ENCODE measurements at regions not wholly inside any gene's neighbourhood (a gene's known extent, or its start where the extent isn't known, plus 50 kb on each side); places are given as distances from the start of the nearest gene placed in this dataset.

DNA sequence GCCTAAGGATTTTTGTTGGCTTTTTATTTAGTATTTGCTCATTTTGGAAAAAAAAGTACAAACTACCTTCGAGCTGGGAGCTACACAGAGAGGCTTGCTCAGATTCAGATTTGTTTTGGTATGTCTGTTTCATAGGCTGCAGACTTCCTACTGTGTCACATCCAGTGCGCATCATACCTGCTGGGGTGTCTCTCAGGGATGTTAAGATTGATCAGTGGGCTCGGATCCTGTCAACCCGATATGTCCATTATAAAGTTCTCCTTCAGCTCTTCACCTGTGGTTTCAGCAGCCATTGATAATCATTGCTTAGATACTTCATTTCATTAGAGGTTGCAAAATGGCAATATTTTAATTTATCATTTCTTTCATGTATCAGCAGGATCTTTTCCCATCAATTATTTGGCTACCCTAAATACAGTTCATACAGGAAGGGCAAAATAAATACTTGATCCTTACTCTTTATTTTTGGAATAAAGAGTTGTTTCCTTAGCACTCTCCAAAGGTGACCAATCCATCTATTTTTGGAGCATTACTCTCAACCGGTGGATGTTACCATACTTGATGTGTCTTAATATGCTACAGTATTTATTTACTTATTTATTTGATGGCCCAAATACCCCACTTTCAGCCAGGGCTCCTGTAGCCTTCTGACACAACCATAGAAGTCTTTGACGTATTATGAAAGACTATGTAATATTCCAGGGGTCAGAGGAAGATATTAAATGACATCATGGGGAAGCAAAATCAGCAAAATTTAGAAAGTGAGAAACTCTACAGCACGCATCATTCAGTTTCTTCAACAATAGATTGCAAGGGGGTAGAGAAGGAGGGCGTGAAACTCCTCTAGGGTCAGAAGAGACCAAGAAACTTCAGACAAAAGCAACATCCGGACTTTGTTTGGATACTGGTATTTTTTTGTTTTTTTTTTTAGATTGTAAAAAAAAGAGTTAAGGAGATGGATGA, 55.3 kb upstream of the HNRNPU start:
- TF ChIP-seq, protein P1, sequence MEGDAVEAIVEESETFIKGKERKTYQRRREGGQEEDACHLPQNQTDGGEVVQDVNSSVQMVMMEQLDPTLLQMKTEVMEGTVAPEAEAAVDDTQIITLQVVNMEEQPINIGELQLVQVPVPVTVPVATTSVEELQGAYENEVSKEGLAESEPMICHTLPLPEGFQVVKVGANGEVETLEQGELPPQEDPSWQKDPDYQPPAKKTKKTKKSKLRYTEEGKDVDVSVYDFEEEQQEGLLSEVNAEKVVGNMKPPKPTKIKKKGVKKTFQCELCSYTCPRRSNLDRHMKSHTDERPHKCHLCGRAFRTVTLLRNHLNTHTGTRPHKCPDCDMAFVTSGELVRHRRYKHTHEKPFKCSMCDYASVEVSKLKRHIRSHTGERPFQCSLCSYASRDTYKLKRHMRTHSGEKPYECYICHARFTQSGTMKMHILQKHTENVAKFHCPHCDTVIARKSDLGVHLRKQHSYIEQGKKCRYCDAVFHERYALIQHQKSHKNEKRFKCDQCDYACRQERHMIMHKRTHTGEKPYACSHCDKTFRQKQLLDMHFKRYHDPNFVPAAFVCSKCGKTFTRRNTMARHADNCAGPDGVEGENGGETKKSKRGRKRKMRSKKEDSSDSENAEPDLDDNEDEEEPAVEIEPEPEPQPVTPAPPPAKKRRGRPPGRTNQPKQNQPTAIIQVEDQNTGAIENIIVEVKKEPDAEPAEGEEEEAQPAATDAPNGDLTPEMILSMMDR (IDR thresholded peaks at IDR 0.05), result no peak
- ChIA-PET POLR2A (no interaction called here), CTCF (no interaction called here)
- no peaks in the 10 kb centered on the region for H3K9me3 ChIP-seq (ENCODE audit: control insufficient read depth, insufficient read depth, low read depth, low read length)
- H3K4me3 ChIP-seq (ENCODE audit: low read depth in 2 of 2, low read length in 2 of 2), result peak overlapping the region; percentile 46 to 53
- H3K27me3 ChIP-seq (ENCODE audit: control insufficient read depth, insufficient read depth, low read length), result peaks cover 2% of the 10 kb centered on the region; the same call in 1 of the 2 replicates
- H3K4me1 ChIP-seq (ENCODE audit: control insufficient read depth, insufficient read depth, low read length), result 0 out of 2 replicates have a peak, but pooled peaks cover 3% of the 10 kb centered on the region
- ATAC-seq (peak; percentile 35), DNase-seq (ENCODE audit: low read depth, low spot score) (no peak)
- no peaks in the 10 kb centered on the region for H3K36me3 ChIP-seq (ENCODE audit: control insufficient read depth, insufficient read depth, low read length)
- no TSS peak for BruUV-seq (replicated peaks)
- intact Hi-C loops (cut with micrococcal nuclease; ENCODE audit: unreplicated experiment) (loop anchor here (5.0 kb wide), 1 partner anchor 123 kb away; no protein-coding TSS in a partner anchor), in situ Hi-C loops (cut with HindIII; ENCODE audit: low pct_unique_long_range_greater_than_20kb, low sequenced_read_pairs) (no loop called here)
- no peak overlapping the region for H3K27ac ChIP-seq (ENCODE audit: low read length)

DNA sequence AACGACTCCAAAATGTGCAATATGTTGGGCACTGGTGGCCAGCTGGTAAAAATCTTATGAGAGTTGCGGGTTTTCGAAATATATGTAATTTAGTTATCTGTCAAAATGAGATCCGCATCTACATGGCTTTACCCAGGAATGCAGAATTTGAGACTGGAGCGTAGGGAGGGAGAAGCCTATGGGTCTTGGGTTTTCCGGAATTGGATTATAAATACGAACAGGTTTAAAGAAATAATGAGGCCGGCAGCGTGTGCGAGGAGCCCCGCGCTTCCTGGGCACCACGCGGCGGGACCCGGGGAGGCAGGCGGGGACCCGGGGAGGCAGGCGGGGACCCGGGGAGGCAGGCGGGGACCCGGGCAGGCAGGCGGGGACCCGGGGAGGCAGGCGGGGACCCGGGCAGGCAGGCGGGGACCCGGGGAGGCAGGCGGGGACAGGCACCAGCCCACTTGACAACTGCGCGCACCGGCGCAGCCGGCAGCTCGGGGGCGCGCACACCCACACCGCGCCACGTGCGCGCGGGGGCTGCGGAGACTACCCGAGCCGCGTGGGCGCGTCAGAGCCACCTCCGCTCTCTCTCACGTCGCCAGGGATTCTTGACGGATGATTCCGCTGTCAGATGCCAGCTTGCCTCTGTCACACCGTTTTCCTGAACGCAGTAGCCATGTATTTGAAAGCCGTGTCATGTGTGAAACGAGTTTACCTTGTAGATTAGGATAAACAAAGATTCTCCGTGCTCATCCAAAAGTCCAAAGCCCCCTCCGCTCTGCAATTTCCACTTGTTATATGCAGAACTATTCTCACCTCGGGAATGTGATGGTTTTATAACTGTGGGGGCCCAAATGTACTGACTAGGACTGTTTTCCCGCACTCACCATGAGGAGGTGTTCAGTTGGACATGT, 54.3 kb upstream of the HNRNPU start:
- in situ Hi-C loops (cut with HindIII; ENCODE audit: low pct_unique_long_range_greater_than_20kb, low sequenced_read_pairs), result no loop called here
- ChIA-PET POLR2A (no interaction called here), CTCF (no interaction called here)
- H3K27ac ChIP-seq (ENCODE audit: low read length), result no peak overlapping the region
- H3K36me3 ChIP-seq (ENCODE audit: control insufficient read depth, insufficient read depth, low read length), result no peaks in the 10 kb centered on the region
- H3K4me3 ChIP-seq (ENCODE audit: low read depth in 2 of 2, low read length in 2 of 2), result peak overlapping the region; percentile 47 to 53
- peaks cover 2% of the 10 kb centered on the region; the same call in 1 of the 2 replicates for H3K27me3 ChIP-seq (ENCODE audit: control insufficient read depth, insufficient read depth, low read length)
- no TSS peak for BruUV-seq (replicated peaks)
- no peak for TF ChIP-seq POLR2AphosphoS5 (IDR thresholded peaks at IDR 0.05; ENCODE audit: low read depth, low read length)
- peak; percentile 67; the same call in 1 of the 2 replicates for TF ChIP-seq SIN3A (IDR thresholded peaks at IDR 0.05; ENCODE audit: borderline replicate concordance, insufficient read depth, low read depth, low read length)
- peak; percentile 75 for ATAC-seq
- intact Hi-C loops (cut with micrococcal nuclease; ENCODE audit: unreplicated experiment), result loop anchor here (5.0 kb wide), 1 partner anchor 124 kb away; no protein-coding TSS in a partner anchor
- H3K4me1 ChIP-seq (ENCODE audit: control insufficient read depth, insufficient read depth, low read length), result 0 out of 2 replicates have a peak, but pooled peaks cover 3% of the 10 kb centered on the region
- no peaks in the 10 kb centered on the region for H3K9me3 ChIP-seq (ENCODE audit: control insufficient read depth, insufficient read depth, low read depth, low read length)
- no peak for DNase-seq (ENCODE audit: low read depth, low spot score)

DNA sequence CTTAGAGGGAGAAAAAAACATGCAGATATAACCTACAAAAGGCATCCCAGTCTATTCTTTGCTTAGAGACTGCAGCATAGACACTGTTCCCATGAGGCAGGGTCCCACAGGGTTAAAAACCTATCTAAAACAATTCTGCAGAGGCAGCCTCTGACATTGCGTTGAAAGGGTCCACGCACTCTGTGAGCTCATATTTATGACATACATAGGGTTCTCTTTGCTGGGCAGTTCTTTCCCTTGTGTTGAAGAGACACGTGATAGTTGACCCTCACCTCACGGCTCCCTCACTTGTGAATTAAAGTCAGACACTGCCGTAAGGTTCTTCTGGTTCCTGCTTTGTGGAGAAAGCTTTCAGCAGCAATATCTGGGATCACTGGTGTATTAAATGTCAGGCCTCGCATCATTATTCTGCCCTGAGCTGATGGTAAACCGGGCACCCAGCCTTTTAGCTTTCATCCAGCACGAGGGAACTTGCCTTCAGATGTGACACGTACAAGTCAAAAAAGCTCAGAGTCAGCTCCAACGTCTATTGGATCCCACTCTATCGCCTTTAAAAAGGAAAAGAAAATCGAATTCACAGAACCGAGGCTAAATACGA, 52.8 kb upstream of the HNRNPU start:
- intact Hi-C loops (cut with micrococcal nuclease; ENCODE audit: unreplicated experiment), result loop anchor here (5.0 kb wide), 1 partner anchor 125 kb away; no protein-coding TSS in a partner anchor
- TF ChIP-seq, protein P1 (IDR thresholded peaks at IDR 0.05), result no peak
- TF ChIP-seq POLR2AphosphoS5 (IDR thresholded peaks at IDR 0.05; ENCODE audit: low read depth, low read length) (no peak), TCF7L2 (IDR thresholded peaks at IDR 0.05; ENCODE audit: low read depth, low read length) (no peak), SIN3A (IDR thresholded peaks at IDR 0.05; ENCODE audit: borderline replicate concordance, insufficient read depth, low read depth, low read length) (no peak)
- TF ChIP-seq, protein P2, sequence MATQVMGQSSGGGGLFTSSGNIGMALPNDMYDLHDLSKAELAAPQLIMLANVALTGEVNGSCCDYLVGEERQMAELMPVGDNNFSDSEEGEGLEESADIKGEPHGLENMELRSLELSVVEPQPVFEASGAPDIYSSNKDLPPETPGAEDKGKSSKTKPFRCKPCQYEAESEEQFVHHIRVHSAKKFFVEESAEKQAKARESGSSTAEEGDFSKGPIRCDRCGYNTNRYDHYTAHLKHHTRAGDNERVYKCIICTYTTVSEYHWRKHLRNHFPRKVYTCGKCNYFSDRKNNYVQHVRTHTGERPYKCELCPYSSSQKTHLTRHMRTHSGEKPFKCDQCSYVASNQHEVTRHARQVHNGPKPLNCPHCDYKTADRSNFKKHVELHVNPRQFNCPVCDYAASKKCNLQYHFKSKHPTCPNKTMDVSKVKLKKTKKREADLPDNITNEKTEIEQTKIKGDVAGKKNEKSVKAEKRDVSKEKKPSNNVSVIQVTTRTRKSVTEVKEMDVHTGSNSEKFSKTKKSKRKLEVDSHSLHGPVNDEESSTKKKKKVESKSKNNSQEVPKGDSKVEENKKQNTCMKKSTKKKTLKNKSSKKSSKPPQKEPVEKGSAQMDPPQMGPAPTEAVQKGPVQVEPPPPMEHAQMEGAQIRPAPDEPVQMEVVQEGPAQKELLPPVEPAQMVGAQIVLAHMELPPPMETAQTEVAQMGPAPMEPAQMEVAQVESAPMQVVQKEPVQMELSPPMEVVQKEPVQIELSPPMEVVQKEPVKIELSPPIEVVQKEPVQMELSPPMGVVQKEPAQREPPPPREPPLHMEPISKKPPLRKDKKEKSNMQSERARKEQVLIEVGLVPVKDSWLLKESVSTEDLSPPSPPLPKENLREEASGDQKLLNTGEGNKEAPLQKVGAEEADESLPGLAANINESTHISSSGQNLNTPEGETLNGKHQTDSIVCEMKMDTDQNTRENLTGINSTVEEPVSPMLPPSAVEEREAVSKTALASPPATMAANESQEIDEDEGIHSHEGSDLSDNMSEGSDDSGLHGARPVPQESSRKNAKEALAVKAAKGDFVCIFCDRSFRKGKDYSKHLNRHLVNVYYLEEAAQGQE (IDR thresholded peaks at IDR 0.05; ENCODE audit: insufficient read depth in 1 of 2, low read depth in 2 of 2, low read length in 1 of 2), result no peak

More for the DNA sequence above, 52.8 kb upstream of the HNRNPU start:
- CTCF ChIA-PET, result no interaction called here
- POLR2A ChIA-PET, result no interaction called here
- Histone ChIP-seq H3K4me3 (ENCODE audit: low read depth in 2 of 2, low read length in 2 of 2) (no peak overlapping the region), H3K36me3 (ENCODE audit: control insufficient read depth, insufficient read depth, low read length) (no peaks in the 10 kb centered on the region), H3K4me1 (ENCODE audit: control insufficient read depth, insufficient read depth, low read length) (0 out of 2 replicates have a peak, but pooled peaks cover 3% of the 10 kb centered on the region), H3K27ac (ENCODE audit: low read length) (no peak overlapping the region), H3K9me3 (ENCODE audit: control insufficient read depth, insufficient read depth, low read depth, low read length) (no peaks in the 10 kb centered on the region), H3K27me3 (ENCODE audit: control insufficient read depth, insufficient read depth, low read length) (peaks cover 2% of the 10 kb centered on the region; the same call in 1 of the 2 replicates)
- no peak for DNase-seq (ENCODE audit: low read depth, low spot score)
- in situ Hi-C loops (cut with HindIII; ENCODE audit: low pct_unique_long_range_greater_than_20kb, low sequenced_read_pairs), result no loop called here
- no peak for ATAC-seq
- BruUV-seq (replicated peaks), result no TSS peak
